ENCODE measurements at regions not wholly inside any gene's neighbourhood (a gene's known extent, or its start where the extent isn't known, plus 50 kb on each side); places are given as distances from the start of the nearest gene placed in this dataset.

DNA sequence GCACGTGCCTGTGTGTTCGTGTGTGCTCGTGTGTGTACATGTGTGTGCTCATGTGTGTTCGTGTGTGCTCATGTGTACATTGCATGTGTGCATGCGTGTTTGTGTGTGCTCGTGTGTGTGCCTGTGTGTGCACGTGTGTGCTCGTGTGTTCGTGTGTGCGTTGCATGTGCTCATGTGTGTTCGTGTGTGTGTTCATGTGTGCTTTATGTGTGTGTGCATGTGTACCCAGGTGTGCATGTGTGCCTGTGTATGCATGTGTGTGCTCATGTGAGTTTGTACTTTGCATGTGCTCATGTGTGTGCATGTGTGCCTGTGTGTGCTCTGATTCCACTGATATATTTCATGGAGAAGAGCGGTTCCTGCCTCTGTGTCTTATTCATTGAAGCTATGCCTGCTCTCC is 265.5 kb downstream of the FOXL1 start:
- intact Hi-C loops (cut with DNase I; ENCODE audit: low total_unique reads): no loop called here
- TF ChIP-seq POLR2A (IDR thresholded peaks at IDR 0.05) (no peak), CTCF (IDR thresholded peaks at IDR 0.05) (no peak)
- Histone ChIP-seq H3K27me3 (no peaks in the 10 kb centered on the region), H3K9me3 (no peaks in the 10 kb centered on the region), H3K4me3 (no peak overlapping the region), H3K4me1 (no peaks in the 10 kb centered on the region), H3K36me3 (ENCODE audit: low read depth, missing control alignments) (no peaks in the 10 kb centered on the region), H3K27ac (no peak overlapping the region)
- no peak for DNase-seq
- 77 to 89% methylated on average over 12 of the region's 12 CpGs for WGBS, 2 donors

GRCh38 chr16:86844695-86845094 is 266.3 kb downstream of the FOXL1 start:
- Histone ChIP-seq H3K4me3 (no peak overlapping the region), H3K27ac (no peak overlapping the region), H3K9me3 (no peaks in the 10 kb centered on the region), H3K4me1 (no peaks in the 10 kb centered on the region), H3K36me3 (ENCODE audit: low read depth, missing control alignments) (no peaks in the 10 kb centered on the region), H3K27me3 (no peaks in the 10 kb centered on the region)
- intact Hi-C loops (cut with DNase I; ENCODE audit: low total_unique reads): no loop called here
- DNase-seq: no peak
- 87 to 96% methylated on average over 16 of the region's 16 CpGs for WGBS, 2 donors
- TF ChIP-seq POLR2A (IDR thresholded peaks at IDR 0.05): no peak
- TF ChIP-seq CTCF (IDR thresholded peaks at IDR 0.05): no peak

DNA sequence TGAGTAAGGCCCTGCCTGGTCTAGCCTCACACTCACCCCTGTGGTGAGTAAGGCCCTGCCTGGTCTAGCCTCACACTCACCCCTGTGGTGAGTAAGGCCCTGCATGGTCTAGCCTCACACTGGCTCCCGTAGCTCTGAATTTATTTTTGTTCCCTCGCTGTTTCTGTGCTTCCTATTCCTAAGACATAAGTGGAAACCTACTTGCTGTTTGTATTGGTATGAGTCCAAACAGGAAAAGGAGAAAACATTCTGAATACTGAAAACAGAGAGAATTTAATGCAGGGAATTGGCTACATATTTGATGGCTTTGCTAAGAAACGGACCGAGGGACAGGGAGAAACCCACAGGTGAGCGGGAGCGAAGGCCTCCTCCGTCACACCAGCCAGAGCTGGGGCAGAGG is 267.8 kb downstream of the FOXL1 start:
- Histone ChIP-seq H3K4me3 (no peak overlapping the region), H3K4me1 (no peaks in the 10 kb centered on the region), H3K27me3 (no peaks in the 10 kb centered on the region), H3K36me3 (ENCODE audit: low read depth, missing control alignments) (no peaks in the 10 kb centered on the region), H3K27ac (no peak overlapping the region), H3K9me3 (no peaks in the 10 kb centered on the region)
- intact Hi-C loops (cut with DNase I; ENCODE audit: low total_unique reads): no loop called here
- WGBS, 2 donors: 79 to 80% methylated on average over 7 of the region's 7 CpGs
- no peak for DNase-seq
- TF ChIP-seq CTCF (IDR thresholded peaks at IDR 0.05) (no peak), POLR2A (IDR thresholded peaks at IDR 0.05) (no peak)

GRCh38 chr16:86848821-86849220 is 270.5 kb downstream of the FOXL1 start:
- TF ChIP-seq CTCF (IDR thresholded peaks at IDR 0.05): no peak
- TF ChIP-seq POLR2A (IDR thresholded peaks at IDR 0.05): no peak
- H3K9me3 ChIP-seq: no peaks in the 10 kb centered on the region
- no peaks in the 10 kb centered on the region for H3K36me3 ChIP-seq (ENCODE audit: low read depth, missing control alignments)
- no peaks in the 10 kb centered on the region for H3K27me3 ChIP-seq
- no peak overlapping the region for H3K4me3 ChIP-seq
- WGBS, 2 donors: 74 to 89% methylated on average over 8 of the region's 8 CpGs
- no peaks in the 10 kb centered on the region for H3K4me1 ChIP-seq
- DNase-seq: no peak
- intact Hi-C loops (cut with DNase I; ENCODE audit: low total_unique reads): no loop called here
- H3K27ac ChIP-seq: no peak overlapping the region

DNA sequence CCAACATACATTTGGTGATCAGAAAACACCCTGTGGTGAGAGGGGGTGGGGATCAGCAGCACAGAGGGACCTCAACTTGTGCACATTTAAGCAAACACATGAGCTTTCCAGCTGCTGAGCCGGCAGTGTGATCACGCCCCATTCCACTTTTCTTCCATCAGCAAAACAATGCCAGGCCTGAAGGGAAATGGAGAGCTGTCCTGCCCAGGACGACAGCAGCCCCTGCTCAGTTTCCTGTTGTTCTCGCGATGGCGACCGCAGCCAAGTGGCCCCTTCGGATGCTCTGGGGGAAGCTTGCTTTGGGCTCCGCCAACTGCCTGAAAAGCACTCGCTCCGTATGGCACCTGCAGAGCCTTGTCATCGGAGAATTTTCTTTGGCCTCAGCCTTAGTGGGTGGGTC is 272.3 kb downstream of the FOXL1 start:
- Histone ChIP-seq H3K27me3 (no peaks in the 10 kb centered on the region), H3K36me3 (ENCODE audit: low read depth, missing control alignments) (no peaks in the 10 kb centered on the region), H3K4me1 (no peaks in the 10 kb centered on the region), H3K4me3 (no peak overlapping the region), H3K9me3 (no peaks in the 10 kb centered on the region), H3K27ac (no peak overlapping the region)
- WGBS, 2 donors: 84 to 87% methylated on average over 12 of the region's 12 CpGs
- TF ChIP-seq CTCF (IDR thresholded peaks at IDR 0.05): no peak
- no peak for DNase-seq
- intact Hi-C loops (cut with DNase I; ENCODE audit: low total_unique reads): no loop called here
